ENCODE measurements at regions not wholly inside any gene's neighbourhood (a gene's known extent, or its start where the extent isn't known, plus 50 kb on each side); places are given as distances from the start of the nearest gene placed in this dataset.

GRCh38 chr3:31341130-31341529 lies 191.6 kb upstream of the STT3B start:
- TF ChIP-seq CTCF (IDR thresholded peaks at IDR 0.05; ENCODE audit: low read length), result no peak
- no peak for TF ChIP-seq EZH2 (IDR thresholded peaks at IDR 0.05; ENCODE audit: borderline replicate concordance, low read length)
